ENCODE measurements at regions not wholly inside any gene's neighbourhood (a gene's known extent, or its start where the extent isn't known, plus 50 kb on each side); places are given as distances from the start of the nearest gene placed in this dataset.

DNA sequence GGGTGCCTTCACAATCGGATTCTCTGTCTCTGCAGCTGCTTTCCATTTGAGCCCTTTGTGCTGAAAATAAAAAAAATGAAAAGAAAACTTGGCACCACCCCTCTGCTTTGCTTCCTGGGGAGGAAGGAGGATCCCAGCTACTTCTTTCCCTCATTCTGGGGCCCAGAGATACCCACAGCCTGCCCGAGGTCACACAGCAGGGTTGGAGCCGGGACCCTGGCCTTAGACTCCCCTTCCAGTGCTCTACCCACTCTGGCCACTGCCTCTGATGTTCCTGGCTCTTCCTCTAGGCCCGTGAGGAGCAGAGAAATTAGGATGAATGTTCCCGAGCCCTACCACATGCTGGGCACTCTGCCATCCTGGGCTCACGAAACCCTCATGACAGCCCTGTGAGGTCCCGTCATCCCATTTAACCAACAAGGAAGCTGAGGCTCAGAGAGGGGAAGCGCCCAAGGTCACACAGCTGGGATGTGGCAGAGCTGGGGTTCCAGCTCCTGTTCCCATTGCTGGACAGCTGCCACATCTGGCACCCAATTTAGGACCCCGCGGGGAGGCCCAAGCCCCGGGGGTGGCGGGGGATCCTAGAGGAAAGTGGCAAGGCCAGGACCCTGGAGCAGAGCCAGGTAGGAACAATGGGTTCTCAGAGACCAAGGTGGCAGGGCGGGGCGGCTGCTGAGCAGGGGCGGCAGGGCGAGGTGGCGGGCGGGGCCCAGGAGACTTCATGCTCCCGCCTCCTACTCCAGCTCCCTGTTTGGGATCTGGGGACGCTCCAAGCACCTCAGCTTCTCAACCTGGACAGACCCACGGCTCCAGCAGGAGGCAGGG, 76.6 kb downstream of the CEBPB start:
- Histone ChIP-seq H3K27ac (ENCODE audit: low read depth, low read length) (no peak overlapping the region), H3K27me3 (ENCODE audit: control insufficient read depth in 5 of 5, insufficient read depth in 4 of 5, low read length in 5 of 5) (peaks cover 0 to 3% (median 0%) of the 10 kb centered on the region in 5 donors), H3K9me3 (ENCODE audit: control insufficient read depth in 5 of 5, low read length in 5 of 5) (no peaks in the 10 kb centered on the region), H3K36me3 (ENCODE audit: control insufficient read depth in 5 of 5, insufficient read depth in 5 of 5, low read length in 5 of 5) (no peaks in the 10 kb centered on the region), H3K9ac (ENCODE audit: low read length in 5 of 5) (peak overlapping the region in 3 of 5 donors; percentile 1 to 55 (median 38)), H3K4me3 (ENCODE audit: low read depth in 1 of 5, low read length in 5 of 5) (peak overlapping the region in 2 of 5 donors; percentile 31 to 42), H3K4me1 (ENCODE audit: control insufficient read depth in 5 of 5, insufficient read depth in 5 of 5, low read length in 5 of 5) (peaks cover 3 to 55% (median 36%) of the 10 kb centered on the region in 5 donors)

DNA sequence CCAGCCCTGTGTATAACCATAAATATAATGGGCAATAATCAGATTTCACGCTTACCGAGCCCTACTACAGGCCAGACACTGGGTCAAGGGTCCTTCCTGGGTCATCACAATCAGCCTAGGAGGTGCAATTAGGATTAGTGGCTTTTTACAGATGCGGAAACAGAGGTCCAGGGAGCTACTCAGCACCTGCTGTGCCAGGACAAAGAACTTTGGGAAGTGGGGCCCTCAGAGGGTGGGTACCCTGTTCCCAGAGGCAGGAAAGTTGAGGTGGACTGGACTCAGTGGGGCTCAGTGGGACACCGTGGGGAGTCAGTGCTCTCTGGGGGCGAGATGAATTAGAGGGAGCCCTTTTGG, 77.2 kb downstream of the CEBPB start:
- Histone ChIP-seq H3K9ac (ENCODE audit: low read length in 5 of 5) (peak overlapping the region in 1 of 5 donors; percentile 37), H3K27ac (ENCODE audit: low read depth, low read length) (no peak overlapping the region), H3K4me3 (ENCODE audit: low read depth in 1 of 5, low read length in 5 of 5) (no peak overlapping the region), H3K9me3 (ENCODE audit: control insufficient read depth in 5 of 5, low read length in 5 of 5) (no peaks in the 10 kb centered on the region), H3K36me3 (ENCODE audit: control insufficient read depth in 5 of 5, insufficient read depth in 5 of 5, low read length in 5 of 5) (no peaks in the 10 kb centered on the region), H3K27me3 (ENCODE audit: control insufficient read depth in 5 of 5, insufficient read depth in 4 of 5, low read length in 5 of 5) (peaks cover 0 to 3% (median 0%) of the 10 kb centered on the region in 5 donors), H3K4me1 (ENCODE audit: control insufficient read depth in 5 of 5, insufficient read depth in 5 of 5, low read length in 5 of 5) (peaks cover 3 to 61% (median 41%) of the 10 kb centered on the region in 5 donors)

DNA sequence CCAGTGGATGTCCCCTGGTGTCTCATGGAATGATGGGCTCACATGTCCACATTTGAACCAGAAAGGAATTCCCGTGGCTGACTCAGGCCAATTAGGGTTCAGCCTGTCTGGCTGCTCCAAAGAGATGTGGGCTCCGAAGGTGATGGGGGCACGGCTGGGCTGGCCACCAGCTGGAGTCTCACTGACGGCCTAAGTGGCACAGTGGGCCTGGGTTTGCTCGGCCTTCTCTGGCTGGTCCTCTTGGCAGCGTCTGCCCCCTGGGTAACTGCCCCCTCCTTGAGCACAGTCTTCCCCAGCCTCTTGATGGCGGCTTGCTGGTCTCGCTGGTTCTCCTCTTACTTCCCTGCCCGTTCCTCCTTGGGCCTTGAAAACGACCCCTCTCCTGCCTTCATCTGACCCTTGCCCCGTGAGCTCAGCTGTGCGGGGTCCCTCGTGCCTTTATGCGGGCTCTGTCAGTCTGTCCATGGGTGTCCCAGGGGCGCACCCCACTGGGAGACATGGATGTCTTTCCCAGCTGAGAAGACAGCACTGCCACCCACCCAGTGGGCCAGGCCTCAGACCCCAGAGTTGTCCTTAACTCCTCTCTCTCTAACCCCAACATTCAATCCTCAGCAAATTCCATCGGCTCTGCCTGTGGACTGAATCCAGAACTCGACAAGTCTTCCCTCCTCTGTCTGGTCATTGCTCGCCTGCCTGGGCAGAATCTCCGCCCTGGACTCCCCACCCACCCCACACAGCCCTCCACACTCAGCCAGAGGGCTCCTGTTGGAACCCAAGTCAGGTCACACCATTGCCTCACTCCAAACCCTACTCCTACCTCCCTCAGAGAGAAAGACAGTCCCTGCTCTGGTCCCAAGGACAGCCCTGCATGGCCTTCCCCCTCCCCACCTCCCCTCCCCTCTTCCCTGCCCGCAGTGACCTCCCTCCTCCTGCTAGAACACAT, 78.7 kb downstream of the CEBPB start:
- Histone ChIP-seq H3K4me3 (ENCODE audit: low read depth in 1 of 5, low read length in 5 of 5) (no peak overlapping the region), H3K36me3 (ENCODE audit: control insufficient read depth in 5 of 5, insufficient read depth in 5 of 5, low read length in 5 of 5) (no peaks in the 10 kb centered on the region), H3K9ac (ENCODE audit: low read length in 5 of 5) (peak overlapping the region in 3 of 5 donors; percentile 19 to 51 (median 23)), H3K27ac (ENCODE audit: low read depth, low read length) (no peak overlapping the region), H3K27me3 (ENCODE audit: control insufficient read depth in 5 of 5, insufficient read depth in 4 of 5, low read length in 5 of 5) (peaks cover 0 to 3% (median 0%) of the 10 kb centered on the region in 5 donors), H3K4me1 (ENCODE audit: control insufficient read depth in 5 of 5, insufficient read depth in 5 of 5, low read length in 5 of 5) (peaks cover 5 to 76% (median 53%) of the 10 kb centered on the region in 5 donors), H3K9me3 (ENCODE audit: control insufficient read depth in 5 of 5, low read length in 5 of 5) (no peaks in the 10 kb centered on the region)

DNA sequence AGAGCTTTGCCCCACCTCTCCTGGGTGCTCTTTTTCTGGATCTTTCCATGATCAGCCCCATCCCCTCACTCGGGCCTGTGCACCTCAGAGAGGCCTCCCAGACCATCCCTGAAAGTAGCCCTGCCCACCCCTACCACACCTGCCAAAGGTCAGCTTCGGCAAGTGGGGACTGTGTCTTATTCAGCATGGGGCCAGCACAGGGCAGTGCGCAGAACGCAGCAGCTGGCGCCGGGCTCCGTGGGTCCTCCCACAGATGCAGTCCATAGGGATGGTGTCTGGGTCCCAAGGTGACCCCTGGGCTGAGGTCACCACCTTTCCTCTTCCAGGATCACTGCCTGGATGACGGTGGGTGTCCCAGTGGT, 79.4 kb downstream of the CEBPB start:
- no peaks in the 10 kb centered on the region for H3K36me3 ChIP-seq (ENCODE audit: control insufficient read depth in 5 of 5, insufficient read depth in 5 of 5, low read length in 5 of 5)
- H3K9me3 ChIP-seq (ENCODE audit: control insufficient read depth in 5 of 5, low read length in 5 of 5) = no peaks in the 10 kb centered on the region
- H3K27me3 ChIP-seq (ENCODE audit: control insufficient read depth in 5 of 5, insufficient read depth in 4 of 5, low read length in 5 of 5) = peaks cover 0 to 3% (median 0%) of the 10 kb centered on the region in 5 donors
- H3K9ac ChIP-seq (ENCODE audit: low read length in 5 of 5) = no peak overlapping the region
- H3K4me1 ChIP-seq (ENCODE audit: control insufficient read depth in 5 of 5, insufficient read depth in 5 of 5, low read length in 5 of 5) = peaks cover 5 to 77% (median 53%) of the 10 kb centered on the region in 5 donors
- H3K27ac ChIP-seq (ENCODE audit: low read depth, low read length) = no peak overlapping the region
- no peak overlapping the region for H3K4me3 ChIP-seq (ENCODE audit: low read depth in 1 of 5, low read length in 5 of 5)

DNA sequence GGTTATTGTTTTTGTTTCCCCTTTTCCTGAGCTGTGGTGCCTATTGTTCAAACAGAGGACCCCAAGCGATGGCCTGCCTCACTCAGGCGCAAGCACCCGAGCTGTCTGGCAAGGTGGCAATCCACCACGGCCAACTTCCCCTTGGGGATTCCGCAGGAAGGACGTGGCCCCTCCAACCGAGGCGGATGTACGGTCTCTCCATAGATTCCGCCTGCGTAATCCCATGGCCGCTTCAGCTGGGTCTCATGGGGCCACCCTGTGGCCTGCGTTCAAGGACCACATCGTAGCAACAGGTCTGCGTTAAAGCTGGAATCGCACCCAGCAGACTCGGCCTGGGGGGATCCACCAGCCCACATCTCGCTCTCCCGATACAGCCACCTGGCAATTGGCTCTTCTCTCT, 79.9 kb downstream of the CEBPB start:
- Histone ChIP-seq H3K27ac (ENCODE audit: low read depth, low read length) (no peak overlapping the region), H3K9me3 (ENCODE audit: control insufficient read depth in 5 of 5, low read length in 5 of 5) (no peaks in the 10 kb centered on the region), H3K4me1 (ENCODE audit: control insufficient read depth in 5 of 5, insufficient read depth in 5 of 5, low read length in 5 of 5) (peaks cover 3 to 81% (median 53%) of the 10 kb centered on the region in 5 donors)

DNA sequence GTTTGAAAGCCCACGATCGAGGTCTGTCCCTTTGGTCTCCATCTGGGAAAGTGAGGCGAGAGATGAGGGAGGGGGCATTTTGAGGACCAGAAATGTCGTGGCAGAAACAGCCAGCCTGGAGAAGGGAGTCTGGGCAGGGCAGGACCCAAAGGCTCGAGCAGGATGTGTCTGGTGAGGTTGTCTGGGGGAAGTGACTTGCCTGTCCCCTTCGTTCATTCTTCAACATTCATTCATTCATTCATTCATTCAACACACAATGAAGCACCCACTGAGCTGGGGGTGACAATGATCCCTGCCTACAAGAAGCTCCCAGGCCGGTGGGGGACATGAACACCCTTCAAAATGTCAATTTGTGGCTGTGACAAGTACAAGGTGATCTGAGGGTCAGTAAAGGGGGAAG, 80.5 kb downstream of the CEBPB start:
- H3K9me3 ChIP-seq (ENCODE audit: control insufficient read depth in 5 of 5, low read length in 5 of 5) = no peaks in the 10 kb centered on the region
- no peak overlapping the region for H3K9ac ChIP-seq (ENCODE audit: low read length in 5 of 5)
- no peaks in the 10 kb centered on the region for H3K36me3 ChIP-seq (ENCODE audit: control insufficient read depth in 5 of 5, insufficient read depth in 5 of 5, low read length in 5 of 5)
- H3K27me3 ChIP-seq (ENCODE audit: control insufficient read depth in 5 of 5, insufficient read depth in 4 of 5, low read length in 5 of 5) = peaks cover 0 to 3% (median 0%) of the 10 kb centered on the region in 5 donors
- no peak overlapping the region for H3K4me3 ChIP-seq (ENCODE audit: low read depth in 1 of 5, low read length in 5 of 5)
- peaks cover 2 to 83% (median 53%) of the 10 kb centered on the region in 5 donors for H3K4me1 ChIP-seq (ENCODE audit: control insufficient read depth in 5 of 5, insufficient read depth in 5 of 5, low read length in 5 of 5)
- no peak overlapping the region for H3K27ac ChIP-seq (ENCODE audit: low read depth, low read length)

More for the DNA sequence above, 79.9 kb downstream of the CEBPB start:
- Histone ChIP-seq H3K36me3 (ENCODE audit: control insufficient read depth in 5 of 5, insufficient read depth in 5 of 5, low read length in 5 of 5) (no peaks in the 10 kb centered on the region), H3K4me3 (ENCODE audit: low read depth in 1 of 5, low read length in 5 of 5) (no peak overlapping the region), H3K27me3 (ENCODE audit: control insufficient read depth in 5 of 5, insufficient read depth in 4 of 5, low read length in 5 of 5) (peaks cover 0 to 3% (median 0%) of the 10 kb centered on the region in 5 donors), H3K9ac (ENCODE audit: low read length in 5 of 5) (no peak overlapping the region)

DNA sequence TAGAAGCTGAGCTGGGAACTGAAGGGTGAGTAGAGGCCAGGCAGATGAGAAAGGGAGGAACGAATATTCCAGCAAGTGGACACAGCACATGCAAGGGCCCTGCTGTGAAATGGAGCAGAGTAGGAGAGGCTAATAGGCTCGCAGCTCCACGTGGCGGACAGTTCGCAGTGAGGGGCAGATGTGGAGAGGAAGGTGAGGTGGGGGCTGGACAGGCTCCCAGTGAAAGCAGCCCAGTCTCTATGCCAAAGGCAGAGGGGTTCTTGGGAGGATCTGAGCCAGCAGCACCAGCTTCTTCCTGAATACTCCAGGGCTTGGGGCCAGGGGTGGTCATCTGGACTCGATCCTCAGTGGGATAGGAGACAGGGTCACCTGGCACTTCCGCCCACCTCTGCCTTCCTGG, 81.0 kb downstream of the CEBPB start:
- no peak overlapping the region for H3K9ac ChIP-seq (ENCODE audit: low read length in 5 of 5)
- no peak overlapping the region for H3K27ac ChIP-seq (ENCODE audit: low read depth, low read length)
- peaks cover 2 to 81% (median 50%) of the 10 kb centered on the region in 5 donors for H3K4me1 ChIP-seq (ENCODE audit: control insufficient read depth in 5 of 5, insufficient read depth in 5 of 5, low read length in 5 of 5)
- H3K9me3 ChIP-seq (ENCODE audit: control insufficient read depth in 5 of 5, low read length in 5 of 5) = no peaks in the 10 kb centered on the region
- no peak overlapping the region for H3K4me3 ChIP-seq (ENCODE audit: low read depth in 1 of 5, low read length in 5 of 5)
- H3K27me3 ChIP-seq (ENCODE audit: control insufficient read depth in 5 of 5, insufficient read depth in 4 of 5, low read length in 5 of 5) = peaks cover 0 to 3% (median 0%) of the 10 kb centered on the region in 5 donors
- H3K36me3 ChIP-seq (ENCODE audit: control insufficient read depth in 5 of 5, insufficient read depth in 5 of 5, low read length in 5 of 5) = no peaks in the 10 kb centered on the region

DNA sequence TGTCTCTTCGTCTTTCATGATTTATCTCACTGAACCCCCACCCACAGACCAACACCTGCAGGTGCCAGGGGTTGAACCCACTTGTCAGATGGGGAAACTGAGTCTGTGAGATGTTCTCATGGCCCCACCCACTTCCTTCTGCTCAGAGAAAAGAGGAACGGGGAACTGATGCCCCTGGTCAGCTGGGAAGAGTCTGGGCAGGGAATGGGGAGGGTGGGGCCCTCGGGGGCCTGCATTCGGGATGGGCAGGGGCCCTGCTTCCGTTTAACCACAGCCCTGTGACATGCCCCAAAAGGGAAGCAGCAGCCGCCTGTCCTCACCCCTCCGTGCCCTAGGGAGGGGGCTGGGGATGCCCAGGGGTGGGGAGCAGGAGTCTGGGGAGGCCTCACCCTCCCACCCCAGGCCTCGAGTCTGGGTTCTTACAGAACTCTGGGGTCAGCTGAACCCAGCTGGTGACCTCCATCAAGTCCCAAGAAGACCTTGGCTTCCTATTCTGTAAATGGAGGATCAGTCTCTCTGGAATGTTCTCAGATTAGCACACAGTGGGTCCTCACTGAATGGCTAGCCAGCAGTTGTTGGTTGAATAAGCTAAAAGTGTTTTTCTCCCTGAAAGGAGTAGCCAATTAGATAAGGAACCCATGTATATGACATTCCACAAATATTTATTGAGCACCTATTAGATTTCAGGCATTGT, 81.5 kb downstream of the CEBPB start:
- Histone ChIP-seq H3K9ac (ENCODE audit: low read length in 5 of 5) (no peak overlapping the region), H3K27ac (ENCODE audit: low read depth, low read length) (peak overlapping the region; percentile 80), H3K4me3 (ENCODE audit: low read depth in 1 of 5, low read length in 5 of 5) (no peak overlapping the region), H3K36me3 (ENCODE audit: control insufficient read depth in 5 of 5, insufficient read depth in 5 of 5, low read length in 5 of 5) (no peaks in the 10 kb centered on the region), H3K27me3 (ENCODE audit: control insufficient read depth in 5 of 5, insufficient read depth in 4 of 5, low read length in 5 of 5) (peaks cover 0 to 3% (median 0%) of the 10 kb centered on the region in 5 donors), H3K4me1 (ENCODE audit: control insufficient read depth in 5 of 5, insufficient read depth in 5 of 5, low read length in 5 of 5) (peaks cover 2 to 78% (median 47%) of the 10 kb centered on the region in 5 donors), H3K9me3 (ENCODE audit: control insufficient read depth in 5 of 5, low read length in 5 of 5) (no peaks in the 10 kb centered on the region)

DNA sequence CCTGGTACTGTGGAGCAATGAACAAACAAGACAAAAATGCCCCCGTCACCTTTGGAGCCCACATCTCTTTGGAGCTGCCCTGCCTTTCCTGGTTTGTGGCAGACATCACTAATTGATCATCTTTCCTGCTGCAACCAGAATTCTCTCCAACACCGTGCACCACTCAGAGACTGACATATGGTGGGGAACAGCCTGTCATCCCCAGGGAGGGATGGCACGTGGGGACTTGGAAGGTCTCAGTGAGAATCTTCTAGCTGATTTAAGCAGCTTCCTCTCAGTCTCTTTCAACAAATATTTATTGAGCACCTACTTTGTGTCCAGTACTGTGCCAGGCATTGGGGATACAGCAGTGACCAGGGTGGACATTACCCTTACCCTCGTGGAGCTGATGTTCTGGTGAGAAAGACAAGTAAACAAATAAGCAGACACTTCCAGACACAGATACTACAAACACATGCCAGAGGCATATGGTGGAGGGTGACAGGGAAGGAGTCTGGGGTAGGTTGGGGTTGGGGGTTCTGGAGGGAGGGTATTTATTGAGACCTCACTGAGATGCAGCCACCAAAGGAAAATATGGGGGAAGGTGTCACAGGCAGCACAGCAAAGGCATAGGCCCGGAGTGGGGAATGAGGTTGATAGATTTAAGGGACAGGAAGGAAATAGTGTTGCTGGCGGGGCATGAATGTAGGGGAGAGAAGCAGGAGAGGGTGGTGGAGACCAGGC, 82.3 kb downstream of the CEBPB start:
- Histone ChIP-seq H3K36me3 (ENCODE audit: control insufficient read depth in 5 of 5, insufficient read depth in 5 of 5, low read length in 5 of 5) (no peaks in the 10 kb centered on the region), H3K27ac (ENCODE audit: low read depth, low read length) (peak overlapping the region; percentile 80), H3K27me3 (ENCODE audit: control insufficient read depth in 5 of 5, insufficient read depth in 4 of 5, low read length in 5 of 5) (peaks cover 0 to 3% (median 0%) of the 10 kb centered on the region in 5 donors), H3K9ac (ENCODE audit: low read length in 5 of 5) (peak overlapping the region in 1 of 5 donors; percentile 62), H3K4me3 (ENCODE audit: low read depth in 1 of 5, low read length in 5 of 5) (no peak overlapping the region), H3K9me3 (ENCODE audit: control insufficient read depth in 5 of 5, low read length in 5 of 5) (no peaks in the 10 kb centered on the region), H3K4me1 (ENCODE audit: control insufficient read depth in 5 of 5, insufficient read depth in 5 of 5, low read length in 5 of 5) (peaks cover 2 to 78% (median 47%) of the 10 kb centered on the region in 5 donors)
